ENCODE measurements at regions not wholly inside any gene's neighbourhood (a gene's known extent, or its start where the extent isn't known, plus 50 kb on each side); places are given as distances from the start of the nearest gene placed in this dataset.

DNA sequence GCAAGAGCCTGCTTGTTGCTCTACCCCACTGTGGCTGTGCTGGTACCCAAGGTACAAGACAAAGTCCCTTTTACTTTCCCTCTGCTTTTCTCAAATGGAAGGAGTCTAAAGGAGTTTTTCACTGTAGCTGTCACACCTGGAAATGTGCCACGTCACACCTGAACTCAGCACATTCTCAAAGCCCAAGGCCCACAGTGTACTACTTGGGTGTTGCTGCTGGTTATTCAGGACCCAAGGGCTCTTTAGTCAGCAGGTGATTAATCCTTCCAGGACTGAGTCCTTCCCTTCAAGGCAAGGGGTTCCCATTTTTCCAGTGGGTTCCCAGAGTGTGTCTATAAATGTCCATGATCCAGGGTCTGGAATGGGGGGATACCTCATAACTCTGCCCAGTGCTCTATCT, 63.2 kb upstream of the STK39 start:
- H3K9ac ChIP-seq (ENCODE audit: control insufficient read depth, insufficient read depth, low read length) = no peak overlapping the region
- no peaks in the 10 kb centered on the region for H3K4me1 ChIP-seq (ENCODE audit: control insufficient read depth, insufficient read depth, low read length)
- no peak overlapping the region for H3K4me2 ChIP-seq (ENCODE audit: control insufficient read depth, insufficient read depth)
- CTCF ChIA-PET = no interaction called here
- SMC1A ChIA-PET (ENCODE audit: uncharacterized antibody, unreplicated experiment) = no interaction called here
- no peak for TF ChIP-seq NFYA (IDR thresholded peaks at IDR 0.05; ENCODE audit: borderline replicate concordance, low read depth, low read length)
- no peak for TF ChIP-seq BACH1 (IDR thresholded peaks at IDR 0.05; ENCODE audit: borderline replicate concordance)
- TF ChIP-seq NR2C1 (IDR thresholded peaks at IDR 0.05) = no peak
- TF ChIP-seq HDAC2 (IDR thresholded peaks at IDR 0.05) = no peak
- no peak for TF ChIP-seq RAD51 (IDR thresholded peaks at IDR 0.05)
- TF ChIP-seq MEF2B (IDR thresholded peaks at IDR 0.05; ENCODE audit: partially characterized antibody, poor library complexity, severe bottlenecking) = no peak
- TF ChIP-seq POU2F2 (IDR thresholded peaks at IDR 0.05; ENCODE audit: borderline replicate concordance, low read depth, low read length) = no peak
- TF ChIP-seq, protein P1, sequence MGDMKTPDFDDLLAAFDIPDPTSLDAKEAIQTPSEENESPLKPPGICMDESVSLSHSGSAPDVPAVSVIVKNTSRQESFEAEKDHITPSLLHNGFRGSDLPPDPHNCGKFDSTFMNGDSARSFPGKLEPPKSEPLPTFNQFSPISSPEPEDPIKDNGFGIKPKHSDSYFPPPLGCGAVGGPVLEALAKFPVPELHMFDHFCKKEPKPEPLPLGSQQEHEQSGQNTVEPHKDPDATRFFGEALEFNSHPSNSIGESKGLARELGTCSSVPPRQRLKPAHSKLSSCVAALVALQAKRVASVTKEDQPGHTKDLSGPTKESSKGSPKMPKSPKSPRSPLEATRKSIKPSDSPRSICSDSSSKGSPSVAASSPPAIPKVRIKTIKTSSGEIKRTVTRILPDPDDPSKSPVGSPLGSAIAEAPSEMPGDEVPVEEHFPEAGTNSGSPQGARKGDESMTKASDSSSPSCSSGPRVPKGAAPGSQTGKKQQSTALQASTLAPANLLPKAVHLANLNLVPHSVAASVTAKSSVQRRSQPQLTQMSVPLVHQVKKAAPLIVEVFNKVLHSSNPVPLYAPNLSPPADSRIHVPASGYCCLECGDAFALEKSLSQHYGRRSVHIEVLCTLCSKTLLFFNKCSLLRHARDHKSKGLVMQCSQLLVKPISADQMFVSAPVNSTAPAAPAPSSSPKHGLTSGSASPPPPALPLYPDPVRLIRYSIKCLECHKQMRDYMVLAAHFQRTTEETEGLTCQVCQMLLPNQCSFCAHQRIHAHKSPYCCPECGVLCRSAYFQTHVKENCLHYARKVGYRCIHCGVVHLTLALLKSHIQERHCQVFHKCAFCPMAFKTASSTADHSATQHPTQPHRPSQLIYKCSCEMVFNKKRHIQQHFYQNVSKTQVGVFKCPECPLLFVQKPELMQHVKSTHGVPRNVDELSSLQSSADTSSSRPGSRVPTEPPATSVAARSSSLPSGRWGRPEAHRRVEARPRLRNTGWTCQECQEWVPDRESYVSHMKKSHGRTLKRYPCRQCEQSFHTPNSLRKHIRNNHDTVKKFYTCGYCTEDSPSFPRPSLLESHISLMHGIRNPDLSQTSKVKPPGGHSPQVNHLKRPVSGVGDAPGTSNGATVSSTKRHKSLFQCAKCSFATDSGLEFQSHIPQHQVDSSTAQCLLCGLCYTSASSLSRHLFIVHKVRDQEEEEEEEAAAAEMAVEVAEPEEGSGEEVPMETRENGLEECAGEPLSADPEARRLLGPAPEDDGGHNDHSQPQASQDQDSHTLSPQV (IDR thresholded peaks at IDR 0.05) = no peak
- TF ChIP-seq TCF7 (IDR thresholded peaks at IDR 0.05; ENCODE audit: borderline replicate concordance) = no peak
- no peak for TF ChIP-seq TCF3 (IDR thresholded peaks at IDR 0.05; ENCODE audit: borderline replicate concordance, insufficient read depth, low read depth, low read length)
- TF ChIP-seq, protein P2, sequence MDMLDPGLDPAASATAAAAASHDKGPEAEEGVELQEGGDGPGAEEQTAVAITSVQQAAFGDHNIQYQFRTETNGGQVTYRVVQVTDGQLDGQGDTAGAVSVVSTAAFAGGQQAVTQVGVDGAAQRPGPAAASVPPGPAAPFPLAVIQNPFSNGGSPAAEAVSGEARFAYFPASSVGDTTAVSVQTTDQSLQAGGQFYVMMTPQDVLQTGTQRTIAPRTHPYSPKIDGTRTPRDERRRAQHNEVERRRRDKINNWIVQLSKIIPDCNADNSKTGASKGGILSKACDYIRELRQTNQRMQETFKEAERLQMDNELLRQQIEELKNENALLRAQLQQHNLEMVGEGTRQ (IDR thresholded peaks at IDR 0.05; ENCODE audit: borderline replicate concordance, low read depth, low read length) = no peak
- TF ChIP-seq BHLHE40 (IDR thresholded peaks at IDR 0.05; ENCODE audit: borderline replicate concordance in 1 of 2, low read depth in 2 of 2, low read length in 1 of 2) = no peak
- no peak overlapping the region for H3K27ac ChIP-seq (ENCODE audit: control insufficient read depth, insufficient read depth)
- intact Hi-C loops (cut with micrococcal nuclease; ENCODE audit: unreplicated experiment) (no loop called here), in situ Hi-C loops (cut with MboI) (no loop called here)
- WGBS (ENCODE audit: insufficient coverage, insufficient replicate concordance, low lambda C conversion rate, missing lambda C conversion rate) = 0% methylated on average over 1 of the region's 1 CpG
- no peaks in the 10 kb centered on the region for H3K36me3 ChIP-seq (ENCODE audit: control insufficient read depth in 2 of 2, insufficient read depth in 2 of 2, low read length in 1 of 2)
- ATAC-seq (no peak), DNase-seq (ENCODE audit: low read depth, low spot score) (no peak), FAIRE-seq (no peak)
- H3K4me3 ChIP-seq = no peak overlapping the region
- no peaks in the 10 kb centered on the region; a peak in 1 of 4 replicates for H3K27me3 ChIP-seq (replicated peaks in 1 of 2; ENCODE audit: control insufficient read depth in 2 of 2, insufficient read depth in 2 of 2, low read length in 1 of 2)
- no peaks in the 10 kb centered on the region for H3K79me2 ChIP-seq (ENCODE audit: control insufficient read depth, insufficient read depth, low read length)
- no TSS peak for BruUV-seq (replicated peaks)
- no peaks in the 10 kb centered on the region; the same call in 2 of the 3 replicates for H3K9me3 ChIP-seq (replicated peaks; ENCODE audit: control insufficient read depth, insufficient read depth, low read length)
- H2AFZ ChIP-seq (ENCODE audit: control insufficient read depth, low read depth, low read length) = no peak overlapping the region
- H4K20me1 ChIP-seq (ENCODE audit: control insufficient read depth, insufficient read depth) = no peaks in the 10 kb centered on the region
- POLR2A ChIA-PET = no interaction called here
- RAD21 ChIA-PET (ENCODE audit: unreplicated experiment) = no interaction called here
